Hematopoietic multipotent progenitor cell treated with erythropoietin and hydrocortisone succinate and interleukin-3 and kit ligand, for 15 days (in vitro differentiated cells): ENCODE measurements at regions not wholly inside any gene's neighbourhood (a gene's known extent, or its start where the extent isn't known, plus 50 kb on each side); places are given as distances from the start of the nearest gene placed in this dataset.
"Not testable (repeated sequence)": the region's sequence is repeated elsewhere in the genome, so short reads cannot be mapped to it uniquely, and the experiment has no call there.

Experiments
- DNase-seq: peaks from one replicate; pipeline ENCODE4 v3.0.0-alpha.2; 2015; ENCODE audit warnings: low spot score

- not testable (repeated sequence) for DNase-seq
These were observed 350.6 kb upstream of the NUPR2 start for GRCh38 chr7:56466607-56467525.

- no peak for DNase-seq
These were observed 333.5 kb upstream of the NUPR2 start for GRCh38 chr7:56449762-56450161.

DNA sequence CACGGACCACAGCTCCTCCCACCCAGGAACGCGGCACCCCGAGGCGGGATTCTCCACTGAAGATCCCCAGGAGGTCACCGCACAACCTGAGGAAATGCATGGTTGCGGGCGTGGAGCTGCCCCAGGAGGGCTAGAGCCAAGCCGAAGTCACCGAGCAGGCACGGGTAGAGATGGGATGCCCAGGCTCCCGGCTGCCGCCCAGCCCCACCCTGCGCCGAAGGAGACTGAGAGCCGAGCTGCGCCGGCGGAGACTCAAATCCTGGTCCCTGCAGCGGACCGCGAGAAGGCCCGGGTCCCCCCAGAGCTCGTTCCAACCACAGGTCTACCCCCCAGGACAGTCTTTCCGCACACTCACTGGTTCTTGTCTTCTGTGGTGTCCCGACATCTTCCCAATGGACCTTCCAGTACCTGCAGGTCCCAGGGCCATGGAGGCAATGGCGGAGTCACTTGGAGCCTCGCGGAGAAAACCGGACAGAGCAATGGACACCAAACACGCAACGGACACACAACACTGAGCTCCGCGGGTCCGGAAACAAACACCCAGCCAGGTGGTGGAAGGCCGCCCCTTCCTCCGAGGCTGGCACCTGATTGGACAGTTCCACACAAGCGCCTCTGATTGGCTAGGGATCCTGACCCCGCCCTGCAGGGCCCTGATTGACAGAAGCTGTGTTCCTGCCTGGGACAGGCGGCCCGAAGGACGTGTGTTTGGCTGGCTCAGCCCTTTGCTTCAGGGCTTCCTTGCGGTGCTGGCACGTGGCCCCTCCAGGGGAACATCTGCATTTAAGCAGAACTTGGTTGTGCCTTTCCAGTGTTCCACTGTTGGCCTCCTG is 331.9 kb upstream of the NUPR2 start:
- no peak for DNase-seq

GRCh38 chr7:56420528-56420927 is 304.3 kb upstream of the NUPR2 start:
- DNase-seq, result not testable (repeated sequence)

DNA sequence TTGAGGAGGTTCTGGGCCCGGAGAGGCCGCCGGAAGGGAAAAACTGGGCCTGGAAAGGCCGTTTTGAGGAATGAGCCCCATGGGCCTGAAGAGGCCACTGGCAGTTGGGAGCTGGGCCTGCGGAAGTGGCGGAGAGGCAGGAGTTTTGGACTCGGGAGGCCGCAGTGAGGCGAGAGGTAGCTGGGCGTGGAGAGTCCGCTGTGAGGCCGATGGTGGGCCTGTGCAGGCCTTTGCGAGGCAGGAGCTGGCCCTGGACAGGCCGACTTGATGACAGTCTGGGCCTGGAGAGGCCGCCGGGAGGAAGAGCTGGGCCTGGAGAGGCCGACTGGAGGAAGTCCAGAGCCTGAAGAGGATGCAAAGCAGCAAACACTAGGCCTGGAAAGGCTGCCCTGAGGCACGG is 259.0 kb upstream of the NUPR2 start:
- DNase-seq, result no peak

DNA sequence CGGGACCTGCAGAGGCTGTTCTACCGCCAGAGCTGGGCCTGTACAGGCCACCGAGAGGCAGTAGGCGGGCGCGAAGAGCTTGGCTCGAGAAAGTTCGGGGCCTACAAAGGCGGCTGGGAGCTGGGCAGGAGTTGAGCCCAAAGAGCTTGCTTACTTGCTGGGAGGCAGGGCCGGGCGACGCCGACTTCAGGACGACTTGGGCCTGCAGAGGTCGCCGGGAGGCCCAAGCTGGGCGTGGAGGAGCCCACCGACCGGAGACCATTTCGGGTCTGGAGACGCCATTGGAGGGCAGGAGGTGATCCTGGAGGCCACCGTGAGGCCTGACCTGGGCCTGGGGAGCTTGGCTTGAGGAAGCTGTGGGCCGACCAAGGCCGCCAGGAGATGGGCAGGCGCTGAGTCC is 258.4 kb upstream of the NUPR2 start:
- not testable (repeated sequence) for DNase-seq

DNA sequence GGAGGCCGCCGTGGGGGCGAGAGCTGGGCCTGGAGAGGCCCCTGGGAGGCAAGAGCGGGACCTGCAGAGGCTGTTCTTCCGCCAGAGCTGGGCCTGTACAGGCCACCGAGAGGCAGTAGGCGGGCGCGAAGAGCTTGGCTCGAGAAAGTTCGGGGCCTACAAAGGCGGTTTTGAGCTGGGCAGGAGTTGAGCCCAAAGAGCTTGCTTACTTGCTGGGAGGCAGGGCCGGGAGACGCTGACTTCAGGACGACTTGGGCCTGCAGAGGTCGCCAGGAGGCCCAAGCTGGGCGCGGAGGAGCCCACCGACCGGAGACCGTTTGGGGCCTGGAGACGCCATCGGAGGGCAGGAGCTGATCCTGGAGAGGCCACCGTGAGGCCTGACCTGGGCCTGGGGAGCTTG is 257.1 kb upstream of the NUPR2 start:
- peak; percentile 2 for DNase-seq

- not testable (repeated sequence) for DNase-seq
These were observed 255.6 kb upstream of the NUPR2 start for GRCh38 chr7:56371792-56372191.

GRCh38 chr7:56370208-56370872 is 254.1 kb upstream of the NUPR2 start:
- not testable (repeated sequence) for DNase-seq

- not testable (repeated sequence) for DNase-seq
These were observed 251.7 kb upstream of the NUPR2 start for GRCh38 chr7:56367914-56368313.

DNA sequence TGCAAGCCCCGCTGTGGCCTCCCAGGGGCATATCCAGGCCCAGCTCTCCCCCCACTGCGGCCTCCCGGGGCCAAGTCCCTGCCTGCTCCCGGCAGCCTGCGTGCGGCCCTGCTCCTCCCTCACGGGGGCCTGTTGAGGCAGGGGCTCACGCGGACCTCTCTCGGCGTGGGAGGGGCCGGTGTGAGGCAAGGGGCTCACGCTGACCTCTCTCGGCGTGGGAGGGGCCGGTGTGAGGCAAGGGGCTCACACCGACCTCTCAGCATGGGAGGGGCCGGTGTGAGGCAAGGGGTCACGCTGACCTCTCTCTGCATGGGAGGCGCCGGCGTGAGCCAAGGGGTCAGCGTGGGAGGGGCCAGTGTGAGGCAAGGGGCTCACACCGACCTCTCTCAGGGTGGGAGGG is 251.2 kb upstream of the NUPR2 start:
- DNase-seq, result not testable (repeated sequence)

- not testable (repeated sequence) for DNase-seq
These were observed 250.5 kb upstream of the NUPR2 start for GRCh38 chr7:56366701-56367100.

DNA sequence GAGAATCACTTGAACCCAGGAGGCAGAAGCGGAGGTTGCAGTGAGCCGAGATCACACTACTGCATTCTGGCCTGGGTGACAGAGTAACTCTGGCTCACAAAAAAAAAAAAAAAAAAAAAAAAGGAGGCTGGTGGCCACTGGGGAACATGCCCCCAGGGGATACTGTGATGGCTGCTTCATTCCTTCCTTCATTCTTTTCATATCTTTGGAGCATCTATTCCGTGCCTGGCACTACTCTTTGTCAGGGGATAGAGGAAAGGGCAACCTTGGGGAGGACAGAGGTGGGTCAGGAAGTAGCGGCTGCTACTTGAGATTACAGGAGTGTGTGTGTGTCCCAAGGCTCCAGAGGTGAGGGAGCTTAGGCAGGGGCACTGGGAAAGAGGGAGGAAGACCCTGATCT is 236.4 kb upstream of the NUPR2 start:
- DNase-seq, result not testable (repeated sequence)

GRCh38 chr7:56351181-56351580 is 235.0 kb upstream of the NUPR2 start:
- not testable (repeated sequence) for DNase-seq

DNA sequence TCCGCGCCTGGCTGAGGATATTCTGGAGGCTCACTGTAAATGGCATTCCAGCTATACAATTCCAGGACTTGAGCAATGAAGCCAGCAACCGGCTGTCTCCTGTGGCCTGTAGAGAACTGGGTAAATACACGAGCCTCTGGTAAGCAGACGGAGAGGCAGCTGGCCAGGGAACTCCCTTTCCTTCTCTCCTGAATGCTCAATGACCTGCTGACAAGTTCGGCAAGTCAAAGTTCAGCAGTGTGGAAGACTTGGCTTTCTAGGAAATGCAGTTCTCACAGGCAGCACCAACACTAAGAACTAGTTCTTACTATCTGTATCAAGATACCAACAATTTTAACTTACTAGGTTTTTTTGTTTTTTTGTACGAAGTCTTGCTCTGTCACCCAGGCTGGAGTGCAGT is 232.1 kb upstream of the NUPR2 start:
- DNase-seq, result not testable (repeated sequence)

GRCh38 chr7:56328327-56328726 is 212.1 kb upstream of the NUPR2 start:
- not testable (repeated sequence) for DNase-seq

GRCh38 chr7:56290548-56290947 is 174.3 kb upstream of the NUPR2 start:
- no peak for DNase-seq

GRCh38 chr7:56287429-56288138 is 171.4 kb upstream of the NUPR2 start:
- DNase-seq, result no peak

- no peak for DNase-seq
These were observed 139.9 kb upstream of the NUPR2 start for GRCh38 chr7:56256108-56256507.

DNA sequence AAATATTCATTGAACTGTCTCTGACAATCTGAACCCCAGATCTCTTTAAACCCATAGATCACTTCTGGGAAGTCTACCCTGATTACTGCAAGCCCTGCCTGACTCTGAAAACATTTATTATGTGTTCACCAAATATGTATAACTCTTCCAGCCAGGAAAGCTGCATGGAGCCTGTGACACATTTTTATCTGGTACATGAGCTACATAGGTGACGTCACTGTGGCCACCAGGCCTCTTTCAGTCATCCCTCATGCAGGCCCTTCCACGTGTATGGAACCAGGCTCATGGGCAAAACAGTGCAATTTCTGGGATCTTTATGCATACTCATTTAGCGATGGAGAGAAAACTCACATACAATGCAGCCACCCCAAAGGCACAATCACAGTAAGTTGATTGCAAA is 133.9 kb upstream of the NUPR2 start:
- no peak for DNase-seq

GRCh38 chr7:56229631-56230030 is 113.4 kb upstream of the NUPR2 start:
- no peak for DNase-seq

- DNase-seq, result no peak
These were observed 106.6 kb upstream of the NUPR2 start for GRCh38 chr7:56222866-56223265.
